ENCODE measurements at regions not wholly inside any gene's neighbourhood (a gene's known extent, or its start where the extent isn't known, plus 50 kb on each side); places are given as distances from the start of the nearest gene placed in this dataset.

DNA sequence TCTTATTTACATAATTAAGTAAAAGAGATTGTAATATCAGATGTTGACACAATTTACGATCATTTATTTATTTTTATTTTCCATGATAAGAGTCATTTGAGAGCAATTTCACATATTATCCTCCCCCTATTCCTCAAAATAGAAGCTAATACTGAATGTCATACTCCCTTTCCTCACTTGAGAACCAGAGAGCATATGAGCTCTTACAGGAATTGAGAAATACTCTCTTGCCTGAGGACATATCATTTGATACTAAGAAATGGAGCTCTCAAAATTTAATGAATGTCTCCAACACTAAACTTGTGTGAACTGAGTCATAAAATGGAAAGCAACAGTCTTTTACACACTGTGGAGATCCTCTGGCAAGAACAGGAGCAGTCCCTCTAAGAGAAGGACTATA, 68.5 kb upstream of the CHST9 start:
- Histone ChIP-seq H3K18ac (ENCODE audit: low read depth, low read length) (no peak overlapping the region), H2BK20ac (ENCODE audit: low read depth, low read length) (no peak overlapping the region), H3K4me2 (ENCODE audit: low read depth, low read length) (no peak overlapping the region), H4K8ac (ENCODE audit: low read depth in 2 of 2, low read length in 2 of 2) (no peak overlapping the region), H3K9me3 (ENCODE audit: control insufficient read depth, insufficient read depth, low read length) (peaks cover 5% of the 10 kb centered on the region), H3K14ac (replicated peaks; ENCODE audit: low read depth, low read length) (no peak overlapping the region), H2BK5ac (ENCODE audit: low read depth, low read length, poor library complexity, severe bottlenecking) (no peak overlapping the region), H3K23ac (ENCODE audit: low read depth, low read length) (no peak overlapping the region), H2AK5ac (ENCODE audit: low read depth, low read length) (no peak overlapping the region), H4K91ac (ENCODE audit: insufficient read depth, low read depth, low read length) (no peak overlapping the region), H3K27ac (ENCODE audit: insufficient read depth, low read length) (no peak overlapping the region), H3K4ac (ENCODE audit: low read depth, low read length) (no peak overlapping the region), H3K27me3 (ENCODE audit: control insufficient read depth, insufficient read depth, low read length) (no peaks in the 10 kb centered on the region), H3K4me1 (ENCODE audit: control insufficient read depth, insufficient read depth, low read length) (no peaks in the 10 kb centered on the region), H3K56ac (ENCODE audit: extremely low read depth, insufficient read depth, low read length) (no peak overlapping the region), H2BK120ac (ENCODE audit: low read depth, low read length) (no peak overlapping the region), H2AK9ac (replicated peaks; ENCODE audit: low read depth, low read length, poor library complexity) (no peak overlapping the region), H4K5ac (ENCODE audit: low read depth, low read length) (no peak overlapping the region), H3K9me1 (ENCODE audit: insufficient read depth, low read length) (no peaks in the 10 kb centered on the region), H2AFZ (replicated peaks; ENCODE audit: low read length, poor library complexity) (no peak overlapping the region), H3K9ac (ENCODE audit: low read depth, low read length) (no peak overlapping the region), H2BK15ac (ENCODE audit: low read depth, low read length) (no peak overlapping the region), H3K4me3 (ENCODE audit: insufficient read depth, low read depth, low read length) (no peak overlapping the region), H3K36me3 (ENCODE audit: control insufficient read depth, insufficient read depth, low read length) (no peaks in the 10 kb centered on the region), H4K20me1 (ENCODE audit: insufficient read depth, low read length) (no peaks in the 10 kb centered on the region), H3K79me1 (ENCODE audit: low read depth in 1 of 2, low read length in 2 of 2) (no peaks in the 10 kb centered on the region)
- TF ChIP-seq, protein P1, sequence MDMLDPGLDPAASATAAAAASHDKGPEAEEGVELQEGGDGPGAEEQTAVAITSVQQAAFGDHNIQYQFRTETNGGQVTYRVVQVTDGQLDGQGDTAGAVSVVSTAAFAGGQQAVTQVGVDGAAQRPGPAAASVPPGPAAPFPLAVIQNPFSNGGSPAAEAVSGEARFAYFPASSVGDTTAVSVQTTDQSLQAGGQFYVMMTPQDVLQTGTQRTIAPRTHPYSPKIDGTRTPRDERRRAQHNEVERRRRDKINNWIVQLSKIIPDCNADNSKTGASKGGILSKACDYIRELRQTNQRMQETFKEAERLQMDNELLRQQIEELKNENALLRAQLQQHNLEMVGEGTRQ (IDR thresholded peaks at IDR 0.05; ENCODE audit: low read depth, low read length) = no peak
- TF ChIP-seq RFX5 (IDR thresholded peaks at IDR 0.05; ENCODE audit: low read depth, low read length) (no peak), CHD1 (IDR thresholded peaks at IDR 0.05; ENCODE audit: low read depth, low read length) (no peak), MAFK (IDR thresholded peaks at IDR 0.05; ENCODE audit: low read depth, low read length) (no peak), RAD21 (IDR thresholded peaks at IDR 0.05; ENCODE audit: low read length) (no peak), CEBPB (IDR thresholded peaks at IDR 0.05; ENCODE audit: low read depth, low read length) (no peak), POLR2A (IDR thresholded peaks at IDR 0.05; ENCODE audit: low read depth, low read length) (no peak), MXI1 (IDR thresholded peaks at IDR 0.05; ENCODE audit: borderline replicate concordance, low read depth, low read length) (no peak), RCOR1 (IDR thresholded peaks at IDR 0.05; ENCODE audit: insufficient replicate concordance, low read length) (no peak)
- TF ChIP-seq, protein P2, sequence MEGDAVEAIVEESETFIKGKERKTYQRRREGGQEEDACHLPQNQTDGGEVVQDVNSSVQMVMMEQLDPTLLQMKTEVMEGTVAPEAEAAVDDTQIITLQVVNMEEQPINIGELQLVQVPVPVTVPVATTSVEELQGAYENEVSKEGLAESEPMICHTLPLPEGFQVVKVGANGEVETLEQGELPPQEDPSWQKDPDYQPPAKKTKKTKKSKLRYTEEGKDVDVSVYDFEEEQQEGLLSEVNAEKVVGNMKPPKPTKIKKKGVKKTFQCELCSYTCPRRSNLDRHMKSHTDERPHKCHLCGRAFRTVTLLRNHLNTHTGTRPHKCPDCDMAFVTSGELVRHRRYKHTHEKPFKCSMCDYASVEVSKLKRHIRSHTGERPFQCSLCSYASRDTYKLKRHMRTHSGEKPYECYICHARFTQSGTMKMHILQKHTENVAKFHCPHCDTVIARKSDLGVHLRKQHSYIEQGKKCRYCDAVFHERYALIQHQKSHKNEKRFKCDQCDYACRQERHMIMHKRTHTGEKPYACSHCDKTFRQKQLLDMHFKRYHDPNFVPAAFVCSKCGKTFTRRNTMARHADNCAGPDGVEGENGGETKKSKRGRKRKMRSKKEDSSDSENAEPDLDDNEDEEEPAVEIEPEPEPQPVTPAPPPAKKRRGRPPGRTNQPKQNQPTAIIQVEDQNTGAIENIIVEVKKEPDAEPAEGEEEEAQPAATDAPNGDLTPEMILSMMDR (conservative IDR thresholded peaks at IDR 0.05; ENCODE audit: low read depth, low read length) = no peak
- no CpG with 5 or more reads among the region's 1 CpG for WGBS, 2 experiments (ENCODE audit: extremely low coverage in 2 of 2, insufficient read length in 1 of 2)
- CTCF ChIA-PET = no interaction called here
- BruUV-seq (replicated peaks) = no TSS peak
- ATAC-seq (ENCODE audit: low read depth) (no peak), DNase-seq (no peak)
- in situ Hi-C loops (cut with MboI; ENCODE audit: low sequenced_read_pairs) = no loop called here
- dilution Hi-C loops (cut with HindIII; ENCODE audit: low sequenced_read_pairs, unreplicated experiment) = no loop called here
- POLR2A ChIA-PET (ENCODE audit: unreplicated experiment) = no interaction called here
- intact Hi-C loops (cut with micrococcal nuclease) = no loop called here
